Activated CD4-positive, alpha-beta T cell treated with anti-CD3 and anti-CD28 coated beads for 24 hours (primary cell): ENCODE measurements at regions not wholly inside any gene's neighbourhood (a gene's known extent, or its start where the extent isn't known, plus 50 kb on each side); places are given as distances from the start of the nearest gene placed in this dataset.
"Not testable (repeated sequence)": the region's sequence is repeated elsewhere in the genome, so short reads cannot be mapped to it uniquely, and the experiment has no call there.

Source experiments
- DNase-seq, 2 donors: peaks; one replicate each; pipeline ENCODE4 v3.0.0-alpha.2; 2020; ENCODE audit warnings: low read depth in 2 of 2

DNA sequence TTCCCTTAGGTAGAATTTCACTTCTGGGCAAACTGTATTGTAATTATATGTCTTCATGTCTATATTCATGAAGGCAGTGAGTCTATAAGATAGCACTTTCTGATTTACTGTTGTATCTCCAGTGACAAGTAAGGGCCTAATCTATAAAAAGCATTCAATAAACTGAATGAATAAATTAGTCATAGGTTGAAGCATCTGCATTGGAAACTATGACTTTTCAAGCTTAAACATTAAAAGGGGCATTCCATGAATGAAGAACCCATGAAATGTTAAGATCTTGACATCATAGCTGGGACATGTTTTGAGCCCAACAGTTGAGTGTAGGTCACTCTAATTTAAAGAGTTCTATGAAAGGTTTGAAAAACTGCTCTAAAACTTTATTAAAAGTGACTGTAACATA, 159.3 kb upstream of the LCORL start:
- DNase-seq, result no peak

DNA sequence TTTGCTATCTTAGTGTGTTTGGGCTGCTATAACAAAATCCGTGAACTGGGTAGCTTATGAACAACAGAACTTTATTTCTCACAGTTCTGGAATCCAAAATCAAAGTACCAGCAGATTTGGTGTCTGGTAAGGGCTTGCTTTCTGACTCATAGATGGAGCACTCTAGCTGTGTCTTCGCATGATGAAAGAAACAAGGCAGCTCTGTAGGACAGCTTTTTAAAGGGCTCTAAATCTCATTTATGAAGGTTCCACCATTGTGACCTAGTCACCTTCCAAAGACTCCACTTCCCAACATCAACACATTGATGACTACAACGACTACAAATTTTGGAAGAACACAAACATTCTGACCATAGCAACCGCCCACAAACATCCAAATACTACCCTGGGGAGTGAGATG, 158.6 kb upstream of the LCORL start:
- DNase-seq, result no peak

DNA sequence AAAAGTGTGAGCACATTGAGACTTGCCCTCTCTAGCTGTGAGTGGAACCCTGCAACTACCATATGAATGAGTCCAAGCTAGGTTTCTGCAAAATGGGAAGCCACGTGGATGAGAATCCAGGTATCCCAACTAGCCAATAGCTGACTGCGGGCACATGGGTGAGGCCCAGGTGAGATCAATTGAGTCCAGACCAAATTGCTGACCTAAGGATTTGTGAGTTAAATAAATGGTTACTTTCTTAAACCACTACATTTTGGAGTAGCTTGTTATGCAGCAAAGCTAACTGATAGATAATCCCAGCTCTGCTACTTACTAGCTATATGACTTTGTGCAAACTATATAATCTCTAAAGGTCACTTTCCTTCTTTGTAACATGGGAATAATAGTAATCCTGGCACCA, 150.3 kb upstream of the LCORL start:
- no peak for DNase-seq

DNA sequence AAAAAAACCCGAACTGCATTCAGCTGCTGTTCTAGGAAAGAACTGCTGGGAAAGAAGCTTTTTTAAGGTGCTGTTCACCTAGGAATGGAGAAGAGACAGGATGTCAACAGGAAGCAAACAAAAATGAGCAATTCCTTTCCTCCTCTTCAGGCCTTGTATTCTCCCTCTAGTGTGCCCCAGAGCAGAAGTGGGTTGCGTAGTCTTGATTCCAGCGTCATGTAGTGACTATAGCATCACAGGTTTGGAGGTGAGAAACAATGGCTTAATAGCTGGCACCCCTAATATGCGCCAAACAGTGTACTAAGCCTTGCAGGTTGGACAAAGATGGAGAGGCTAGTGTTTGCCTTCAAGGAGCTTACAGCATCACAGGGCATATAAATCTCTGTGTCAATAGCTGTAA, 146.3 kb upstream of the LCORL start:
- no peak for DNase-seq

DNA sequence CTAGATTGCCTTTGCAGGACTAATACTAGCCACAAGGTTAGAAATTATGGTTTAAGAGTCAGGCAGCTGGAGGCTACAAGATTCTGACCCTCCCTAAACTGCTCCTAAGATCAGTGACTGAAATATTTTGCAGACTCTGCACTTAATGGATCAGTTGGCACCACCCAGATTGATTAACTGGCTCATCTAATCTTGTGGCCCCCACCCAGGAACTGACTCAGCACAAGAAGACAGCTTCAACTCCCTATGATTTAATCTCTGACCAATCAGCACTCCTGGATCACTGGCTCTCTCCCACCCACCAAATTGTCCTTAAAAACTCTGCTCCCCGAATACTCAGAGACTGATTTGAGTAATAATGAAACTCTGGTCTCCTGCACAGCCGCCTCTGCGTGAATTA, 145.4 kb upstream of the LCORL start:
- DNase-seq, result no peak

DNA sequence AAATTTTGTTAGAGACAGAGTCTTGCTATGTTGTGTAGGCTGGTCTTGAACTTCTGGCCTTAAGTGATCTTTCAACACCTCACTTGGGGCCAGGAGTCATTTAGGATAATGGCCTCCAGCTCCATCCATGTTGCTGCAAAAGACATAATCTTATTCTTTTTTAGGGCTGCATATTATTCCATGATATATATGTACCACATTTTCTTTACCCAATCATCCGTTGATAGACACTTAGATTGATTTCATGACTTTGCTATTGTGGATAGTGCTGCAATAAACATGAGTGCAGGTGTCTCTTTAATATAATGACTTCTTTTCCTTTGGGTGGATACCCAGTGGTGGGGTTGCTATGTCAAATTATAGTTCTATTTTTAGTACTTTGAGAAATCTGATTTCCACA, 140.9 kb upstream of the LCORL start:
- DNase-seq, result no peak

DNA sequence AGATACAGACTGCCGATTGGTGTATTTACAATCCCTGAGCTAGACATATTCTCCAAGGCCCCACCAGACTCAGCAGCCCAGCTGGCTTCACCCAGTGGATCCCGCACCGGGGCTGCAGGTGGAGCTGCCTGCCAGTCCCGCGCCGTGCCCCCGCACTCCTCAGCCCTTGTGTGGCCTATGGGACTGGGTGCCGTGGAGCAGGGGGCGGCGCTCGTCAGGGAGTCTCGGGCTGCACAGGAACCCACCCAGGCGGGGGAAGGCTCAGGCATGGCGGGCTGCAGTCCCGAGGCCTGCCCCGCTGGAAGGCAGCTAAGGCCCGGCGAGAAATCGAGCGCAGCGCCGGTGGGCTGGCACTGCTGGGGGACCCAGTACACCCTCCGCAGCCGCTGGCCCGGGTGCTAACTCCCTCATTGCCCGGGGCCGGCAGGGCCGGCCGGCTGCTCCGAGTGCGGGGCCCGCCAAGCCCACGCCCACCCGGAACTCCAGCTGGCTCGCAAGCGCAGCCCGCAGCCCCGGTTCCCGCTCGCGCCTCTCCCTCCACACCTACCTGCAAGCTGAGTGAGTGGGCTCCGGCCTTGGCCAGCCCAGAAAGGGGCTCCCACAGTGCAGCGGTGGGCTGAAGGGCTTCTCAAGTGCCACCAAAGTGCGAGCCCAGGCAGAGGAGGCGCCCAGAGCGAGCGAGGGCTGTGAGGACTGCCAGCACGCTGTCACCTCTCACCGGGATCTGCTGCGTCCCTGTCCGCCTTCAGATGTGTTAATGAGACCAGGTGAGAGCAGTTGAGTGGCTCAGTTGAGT, 137.8 kb upstream of the LCORL start:
- not testable (repeated sequence) for DNase-seq

DNA sequence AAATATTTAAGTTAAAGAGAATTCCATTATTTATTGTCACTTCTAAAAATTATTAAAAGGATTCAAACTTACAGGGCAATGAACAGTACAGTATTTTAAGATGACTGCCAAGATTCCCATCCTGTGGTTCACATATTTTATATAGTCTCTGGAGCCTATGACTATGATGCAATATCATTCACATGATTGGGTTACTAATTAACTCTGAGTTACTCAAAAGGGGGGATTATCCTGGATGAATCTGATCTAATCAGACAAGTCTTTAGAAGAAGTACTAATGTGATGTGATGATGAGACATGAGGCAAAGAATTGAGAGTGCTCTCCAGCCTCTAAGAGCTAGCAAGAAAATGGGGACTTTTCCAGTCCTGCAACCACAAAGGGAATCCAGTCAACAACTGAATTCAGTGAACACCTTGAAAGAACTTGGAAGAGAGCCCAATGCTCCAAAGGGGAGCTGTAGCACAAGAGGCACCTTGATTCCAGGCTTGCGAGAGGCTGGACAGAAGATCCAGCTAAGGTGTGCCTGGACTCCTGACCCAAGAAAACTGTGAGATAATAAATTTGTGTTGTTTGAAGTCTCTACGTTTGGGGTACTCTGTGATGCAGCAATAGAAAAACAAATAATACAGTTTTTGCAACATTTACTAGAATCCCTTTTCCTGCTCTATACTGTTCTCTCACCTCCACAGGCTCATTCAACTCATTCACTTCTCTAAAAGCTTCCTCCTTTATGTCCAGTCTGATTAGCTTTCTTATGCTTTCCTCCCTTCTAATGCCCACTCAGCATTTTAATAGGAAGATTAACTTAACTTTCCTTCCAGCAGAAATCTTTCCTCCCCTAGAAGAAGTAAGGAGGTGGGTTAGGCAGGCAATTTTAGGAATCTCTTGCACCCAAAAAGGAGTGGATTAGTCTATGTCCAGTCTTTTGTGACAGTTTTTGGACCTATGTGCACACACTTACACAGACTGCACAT, 133.8 kb upstream of the LCORL start:
- DNase-seq, result no peak

DNA sequence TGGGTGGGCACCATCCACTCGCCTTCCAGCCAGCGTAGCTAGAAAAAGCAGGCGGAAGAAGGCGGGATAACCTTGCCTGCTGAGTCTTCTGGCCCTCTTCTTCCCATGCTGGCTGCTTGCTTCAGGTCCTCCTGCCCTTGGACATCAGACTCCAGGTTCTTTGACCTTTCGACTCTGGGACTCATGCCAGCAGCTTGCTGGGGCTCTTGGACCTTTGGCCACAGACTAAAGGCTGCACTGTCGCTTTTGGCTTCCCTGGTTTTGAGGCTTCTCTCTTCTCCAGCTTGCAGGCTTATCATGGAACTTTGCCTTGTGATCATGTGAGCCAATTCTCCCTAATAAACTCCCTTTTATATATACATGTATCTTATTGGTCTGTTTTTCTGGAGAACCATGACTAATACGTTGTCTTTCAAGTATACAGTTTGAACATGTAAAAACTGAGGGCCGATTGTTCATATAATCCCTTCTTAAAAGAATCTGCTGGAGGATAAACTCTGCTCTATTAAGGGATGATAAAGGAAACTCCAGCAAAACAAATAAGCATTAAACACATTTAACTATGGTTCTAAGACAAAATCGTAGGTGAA, 116.6 kb upstream of the LCORL start:
- DNase-seq, result no peak

DNA sequence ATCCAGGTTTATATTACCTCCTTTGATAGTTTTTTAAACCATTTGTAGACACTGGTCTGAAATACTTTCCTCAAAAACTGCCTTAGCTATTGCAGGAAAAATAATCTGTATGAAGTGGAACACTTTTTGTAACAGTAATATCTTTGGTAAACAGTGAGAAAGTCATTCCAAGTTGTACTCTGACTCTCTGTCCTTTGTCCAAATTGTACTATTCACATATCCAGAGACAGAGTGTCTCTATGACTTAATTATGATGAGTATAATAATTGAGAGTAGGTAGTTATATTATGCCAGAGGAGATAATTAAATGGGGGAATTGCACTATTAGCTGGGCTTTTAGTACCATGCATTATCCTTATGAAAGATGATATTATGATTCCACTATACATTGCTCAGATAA, 112.6 kb upstream of the LCORL start:
- no peak for DNase-seq

DNA sequence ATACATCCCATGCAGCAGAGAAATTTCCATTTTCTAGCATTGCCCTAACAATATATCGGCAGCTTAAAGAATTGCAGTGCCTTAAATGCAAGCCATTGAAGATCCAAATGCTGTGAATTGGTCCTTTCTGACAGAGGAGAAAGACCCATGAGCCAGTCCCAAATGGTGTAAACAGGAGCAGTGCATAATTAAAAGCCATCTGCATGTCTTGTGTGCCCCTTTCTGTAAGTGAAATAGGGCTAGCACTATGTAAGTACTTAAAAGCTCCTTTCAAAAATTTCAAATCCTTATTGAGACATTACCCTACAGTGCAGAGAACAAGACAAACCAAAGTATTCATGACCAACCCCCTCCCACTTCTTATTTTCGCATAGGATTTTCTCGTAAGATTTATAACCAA, 108.7 kb upstream of the LCORL start:
- no peak for DNase-seq

DNA sequence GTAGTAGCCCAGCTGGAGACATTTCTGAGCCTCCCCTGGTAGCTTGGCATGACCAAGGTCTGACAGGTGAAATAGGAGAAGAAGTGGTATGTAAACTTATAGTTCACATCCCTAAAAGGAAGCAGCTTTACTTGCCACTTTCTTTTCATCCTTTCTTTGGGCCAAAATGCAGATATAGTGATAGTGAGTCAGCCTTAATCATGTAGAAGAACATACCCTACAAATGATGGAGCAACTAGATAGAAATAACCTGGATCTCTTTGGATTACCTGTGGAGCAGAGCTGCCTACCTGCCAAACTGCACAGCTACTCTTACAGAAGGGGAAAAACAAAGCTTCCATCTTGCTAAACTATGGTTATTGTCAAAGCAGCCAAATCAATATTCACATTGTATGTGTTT, 106.7 kb upstream of the LCORL start:
- DNase-seq, result no peak

DNA sequence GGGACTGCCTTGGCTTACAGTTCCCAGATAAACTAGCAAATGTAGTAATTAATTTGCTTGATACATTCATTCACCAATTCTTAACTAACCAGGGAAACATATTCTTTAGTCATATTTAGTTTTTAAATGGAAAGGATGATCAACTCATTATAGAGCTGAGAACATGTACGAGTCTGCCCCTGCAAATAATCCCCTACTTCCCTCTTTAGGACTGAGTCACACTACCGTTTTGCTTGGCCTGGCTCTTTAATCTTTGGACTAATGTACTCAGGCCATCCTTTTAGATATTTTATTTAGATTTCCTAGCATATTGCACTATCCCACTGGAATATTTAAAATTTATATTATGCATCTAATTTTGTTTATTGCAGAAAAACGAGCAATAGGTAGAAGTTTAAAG, 105.5 kb upstream of the LCORL start:
- DNase-seq, result no peak

DNA sequence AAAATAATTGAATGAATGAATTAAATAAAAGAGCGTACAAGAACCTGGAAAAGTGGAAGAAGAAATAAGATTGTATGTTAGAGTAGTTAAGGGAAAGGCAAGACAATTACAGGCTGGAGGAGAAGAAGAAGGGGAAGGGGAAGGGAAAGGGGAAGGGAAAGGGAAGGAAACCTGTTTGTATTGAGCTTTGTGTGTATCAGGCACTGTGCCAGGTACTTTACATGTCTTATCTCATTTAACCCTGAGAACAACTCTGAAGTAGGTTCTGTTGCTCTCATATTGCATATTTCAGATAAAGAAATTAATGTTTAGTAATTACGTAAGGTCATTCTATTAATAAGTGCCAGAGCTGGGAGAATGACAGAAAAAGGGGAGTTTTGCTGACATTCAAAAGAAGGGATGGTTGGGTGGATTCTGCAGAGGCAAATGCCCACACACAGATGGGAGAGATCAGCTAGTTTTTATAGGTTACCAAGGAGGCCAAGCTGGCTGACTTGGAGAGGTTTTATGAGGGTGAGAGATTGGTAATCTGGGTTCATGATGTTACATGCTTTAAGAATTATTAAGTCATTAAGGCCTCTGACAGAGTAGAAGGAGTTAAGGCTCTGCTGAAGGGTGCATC, 92.3 kb upstream of the LCORL start:
- no peak for DNase-seq

DNA sequence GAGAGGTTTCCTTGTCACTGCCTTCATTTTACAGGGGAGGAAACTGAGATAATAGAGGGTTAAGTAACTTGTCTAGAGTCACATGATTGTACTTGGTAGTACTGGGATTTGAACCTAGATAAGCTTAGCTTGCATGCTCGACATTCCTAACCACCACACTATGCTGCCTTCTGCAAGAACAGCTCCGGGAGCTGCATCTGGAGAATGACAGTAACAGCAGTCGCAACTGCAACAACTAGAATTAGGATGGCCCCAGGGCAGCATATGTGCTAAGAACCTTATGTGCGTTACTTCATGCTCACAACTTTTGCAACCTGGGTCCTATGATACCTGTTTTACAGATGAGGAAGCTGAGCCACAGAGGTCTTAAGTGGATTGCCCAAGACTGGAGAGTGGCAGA, 89.5 kb upstream of the LCORL start:
- DNase-seq, result no peak

DNA sequence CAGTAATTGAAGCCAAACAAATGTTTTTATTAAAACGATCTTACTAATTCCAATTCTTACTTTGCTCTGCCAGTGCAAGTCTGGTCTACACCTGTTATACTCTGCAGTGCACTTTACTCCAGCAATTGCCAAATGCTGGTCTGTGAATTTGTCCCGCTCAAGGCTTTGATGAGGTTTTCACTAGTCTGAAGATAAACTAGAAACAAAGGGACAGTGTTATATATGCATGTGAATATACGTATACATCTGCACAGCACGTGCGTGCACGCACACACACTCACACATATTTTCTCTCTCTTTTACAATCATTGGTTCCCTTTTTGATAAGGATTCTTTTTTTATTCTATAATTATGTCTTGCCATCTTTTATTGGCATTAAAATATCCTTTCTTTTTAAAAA, 88.5 kb upstream of the LCORL start:
- DNase-seq, result no peak

DNA sequence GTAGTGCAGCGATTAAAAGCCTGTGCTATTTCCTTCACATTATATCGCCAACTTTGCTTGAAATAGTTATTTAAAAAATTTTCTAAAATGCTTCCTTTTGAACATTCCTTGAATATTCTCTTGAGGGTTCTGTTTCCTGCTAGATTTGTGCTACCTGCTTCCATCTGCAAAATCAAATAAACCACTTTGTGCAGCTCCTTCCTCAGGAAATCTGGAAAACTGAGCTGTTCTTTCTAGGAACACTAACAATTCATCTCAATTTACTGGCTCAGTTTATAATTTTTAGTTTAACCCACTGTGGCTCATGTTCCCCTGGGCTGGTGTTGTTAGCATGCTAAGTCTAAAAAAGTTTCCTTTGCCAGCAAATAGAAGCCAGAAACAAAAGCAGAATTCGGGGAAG, 88.1 kb upstream of the LCORL start:
- DNase-seq, result no peak

DNA sequence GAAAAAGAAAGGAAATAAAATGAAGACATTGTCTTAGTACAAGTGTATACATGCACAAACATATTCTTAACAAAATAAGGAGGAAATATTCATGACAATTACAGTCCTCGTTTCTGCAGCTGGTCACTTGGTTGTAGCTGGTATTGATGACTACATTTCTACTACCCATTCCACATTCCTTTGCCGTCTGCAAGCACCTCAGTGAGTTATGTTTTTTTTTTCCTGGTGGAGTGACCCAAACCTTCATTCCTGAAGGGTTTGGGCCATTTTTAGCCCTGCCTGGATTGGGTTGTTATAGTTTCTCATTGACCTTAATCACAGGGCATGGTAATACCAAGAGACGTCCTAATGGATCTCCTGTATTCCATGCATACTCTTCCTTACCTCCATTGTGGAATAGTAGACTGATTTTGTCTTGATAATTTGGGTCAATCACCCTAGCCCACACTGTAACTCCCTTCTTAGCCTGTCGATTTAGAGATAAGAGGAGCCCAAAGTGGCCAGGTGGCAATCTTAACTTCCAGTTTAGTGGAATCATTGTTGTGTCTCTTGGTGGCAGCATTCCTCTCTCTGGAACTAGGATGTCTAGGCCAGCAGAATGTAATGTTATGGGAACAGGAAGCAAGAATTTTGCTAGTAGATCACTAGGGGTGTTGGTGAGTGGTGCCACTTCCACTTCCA, 86.4 kb upstream of the LCORL start:
- DNase-seq, result not testable (repeated sequence)

DNA sequence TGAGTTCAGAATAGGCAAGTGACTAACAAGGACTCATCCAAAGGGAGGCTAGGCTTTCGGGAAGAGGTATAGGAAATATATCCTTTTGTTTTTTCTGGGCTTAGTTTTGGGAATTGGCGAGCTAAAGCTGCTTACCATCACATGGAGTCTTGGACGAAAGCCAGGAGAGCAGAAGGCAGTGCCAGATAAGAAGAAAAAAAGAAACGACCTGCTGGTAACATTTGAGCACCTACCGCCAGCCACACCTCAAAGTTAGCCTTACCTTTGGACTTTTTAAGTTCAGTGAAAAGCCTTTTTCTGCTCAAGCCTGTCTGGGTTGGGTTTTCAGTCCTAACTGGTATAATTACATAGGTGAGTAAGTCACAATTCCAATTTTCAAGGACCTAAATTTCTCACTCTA, 85.1 kb upstream of the LCORL start:
- no peak for DNase-seq

DNA sequence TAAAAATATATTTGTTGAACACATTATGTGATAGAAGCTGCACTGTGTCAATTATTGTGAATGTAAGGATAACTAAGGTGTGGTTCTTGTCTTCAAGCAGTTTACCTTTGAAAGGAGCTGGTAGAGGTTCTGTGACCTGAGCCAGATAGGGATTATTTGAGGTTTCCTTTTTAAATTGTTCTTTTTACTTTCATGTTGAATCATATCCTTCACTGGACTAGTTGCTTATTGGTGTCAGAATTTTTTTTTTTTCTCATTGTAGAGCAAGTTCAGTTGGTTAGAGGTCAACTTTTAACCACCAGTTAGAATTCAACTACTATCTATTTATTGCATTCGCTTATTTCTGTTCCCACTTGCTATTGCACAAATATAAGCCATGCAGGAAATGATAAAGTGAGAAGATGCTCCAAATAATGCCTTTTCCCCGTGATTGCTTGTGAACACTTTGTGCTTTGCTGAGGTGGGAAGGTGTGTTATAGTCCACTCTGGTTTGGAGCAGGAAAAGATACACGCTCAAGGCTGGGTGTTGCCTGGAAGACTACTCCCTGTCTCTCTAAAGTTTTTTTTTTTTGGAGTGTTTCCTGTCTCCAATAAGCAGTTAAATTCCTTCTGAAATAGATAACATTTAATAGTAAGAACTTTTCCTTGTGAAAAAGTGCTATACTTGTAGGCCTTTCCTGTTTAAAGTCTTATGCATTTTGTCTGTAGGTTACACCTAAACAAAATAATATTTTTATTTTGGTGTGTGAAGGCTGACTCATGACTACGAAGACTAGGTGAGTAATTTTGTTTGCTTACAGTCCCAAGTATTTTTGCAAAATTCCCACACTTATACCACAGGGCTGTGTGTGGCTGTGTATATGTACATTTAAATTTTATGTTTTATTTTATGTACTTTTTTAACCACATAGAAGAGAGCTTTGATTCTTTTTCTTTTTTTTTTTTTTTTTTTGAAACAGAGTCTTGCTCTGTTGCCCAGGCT, 83.8 kb upstream of the LCORL start:
- DNase-seq, result no peak
